ENCODE measurements at regions not wholly inside any gene's neighbourhood (a gene's known extent, or its start where the extent isn't known, plus 50 kb on each side); places are given as distances from the start of the nearest gene placed in this dataset.

GRCh38 chr5:124935065-124935464 lies 188.6 kb upstream of the ZNF608 start (continued):
- no peak for TF ChIP-seq ZBTB33 (IDR thresholded peaks at IDR 0.05)
- TF ChIP-seq CREM (IDR thresholded peaks at IDR 0.05; ENCODE audit: low read depth), result peak; percentile 86
- TF ChIP-seq KAT2A (conservative IDR thresholded peaks at IDR 0.05; ENCODE audit: control insufficient read depth, low read depth, low read length), result no peak
- TF ChIP-seq SMC3 (IDR thresholded peaks at IDR 0.05; ENCODE audit: borderline replicate concordance, low read length), result no peak
- TF ChIP-seq IRF4 (IDR thresholded peaks at IDR 0.05; ENCODE audit: low read depth, low read length), result peak; percentile 73
- TF ChIP-seq TCF12 (IDR thresholded peaks at IDR 0.05; ENCODE audit: low read depth, low read length), result peak; percentile 96
- TF ChIP-seq CEBPZ (IDR thresholded peaks at IDR 0.05; ENCODE audit: low read depth, low read length), result no peak
- TF ChIP-seq SMARCA5 (IDR thresholded peaks at IDR 0.05), result no peak; the same call in 1 of the 2 replicates
- TF ChIP-seq SRF (IDR thresholded peaks at IDR 0.05; ENCODE audit: low read depth in 2 of 2, low read length in 2 of 2), result 0 out of 4 replicates have a peak, but pooled peaks of 1 of the 2 experiments have one; percentile 11
- peak; percentile 82 for TF ChIP-seq TCF3 (IDR thresholded peaks at IDR 0.05; ENCODE audit: borderline replicate concordance, insufficient read depth, low read depth, low read length)
- TF ChIP-seq ZNF24 (IDR thresholded peaks at IDR 0.05), result no peak
- TF ChIP-seq ELK1 (IDR thresholded peaks at IDR 0.05; ENCODE audit: low read depth, low read length), result no peak
- no peak for TF ChIP-seq ATF3 (IDR thresholded peaks at IDR 0.05; ENCODE audit: borderline replicate concordance, extremely low read depth, low read depth, low read length)
- peak; percentile 55; the same call in 1 of the 2 replicates for TF ChIP-seq ATF7 (IDR thresholded peaks at IDR 0.05; ENCODE audit: low read depth)
- TF ChIP-seq E4F1 (IDR thresholded peaks at IDR 0.05; ENCODE audit: borderline replicate concordance, partially characterized antibody), result no peak
- TF ChIP-seq ZNF217 (IDR thresholded peaks at IDR 0.05), result peak; percentile 66; the same call in 1 of the 2 replicates
- TF ChIP-seq NFIC (IDR thresholded peaks at IDR 0.05; ENCODE audit: low read depth, low read length), result peak; percentile 92
- no peak for TF ChIP-seq E2F4 (IDR thresholded peaks at IDR 0.05; ENCODE audit: low read depth, low read length)

All from GM12878 (cell line).